ENCODE measurements at regions not wholly inside any gene's neighbourhood (a gene's known extent, or its start where the extent isn't known, plus 50 kb on each side); places are given as distances from the start of the nearest gene placed in this dataset.

DNA sequence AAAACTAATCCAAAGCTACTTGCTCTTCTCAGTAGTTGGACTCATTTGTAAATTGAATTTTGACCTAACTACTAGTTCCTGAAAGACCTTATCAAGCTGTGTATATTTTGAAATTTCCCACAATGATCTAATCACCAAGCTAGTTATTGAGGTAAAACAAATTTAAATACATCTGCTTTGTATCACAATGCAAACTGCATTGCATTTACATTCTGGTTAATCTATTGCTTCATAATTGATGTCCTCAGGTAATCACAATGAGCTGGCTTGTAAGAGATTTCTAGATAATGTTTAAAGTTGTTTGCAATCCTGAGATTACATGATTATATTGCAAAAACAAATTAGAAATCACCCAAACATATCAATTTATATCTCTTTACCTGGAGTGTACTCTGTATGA, 848.8 kb downstream of the HACE1 start:
- TF ChIP-seq, protein P1, sequence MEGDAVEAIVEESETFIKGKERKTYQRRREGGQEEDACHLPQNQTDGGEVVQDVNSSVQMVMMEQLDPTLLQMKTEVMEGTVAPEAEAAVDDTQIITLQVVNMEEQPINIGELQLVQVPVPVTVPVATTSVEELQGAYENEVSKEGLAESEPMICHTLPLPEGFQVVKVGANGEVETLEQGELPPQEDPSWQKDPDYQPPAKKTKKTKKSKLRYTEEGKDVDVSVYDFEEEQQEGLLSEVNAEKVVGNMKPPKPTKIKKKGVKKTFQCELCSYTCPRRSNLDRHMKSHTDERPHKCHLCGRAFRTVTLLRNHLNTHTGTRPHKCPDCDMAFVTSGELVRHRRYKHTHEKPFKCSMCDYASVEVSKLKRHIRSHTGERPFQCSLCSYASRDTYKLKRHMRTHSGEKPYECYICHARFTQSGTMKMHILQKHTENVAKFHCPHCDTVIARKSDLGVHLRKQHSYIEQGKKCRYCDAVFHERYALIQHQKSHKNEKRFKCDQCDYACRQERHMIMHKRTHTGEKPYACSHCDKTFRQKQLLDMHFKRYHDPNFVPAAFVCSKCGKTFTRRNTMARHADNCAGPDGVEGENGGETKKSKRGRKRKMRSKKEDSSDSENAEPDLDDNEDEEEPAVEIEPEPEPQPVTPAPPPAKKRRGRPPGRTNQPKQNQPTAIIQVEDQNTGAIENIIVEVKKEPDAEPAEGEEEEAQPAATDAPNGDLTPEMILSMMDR (IDR thresholded peaks at IDR 0.05; ENCODE audit: insufficient read depth, low read length, poor library complexity, severe bottlenecking), result no peak
- no peak for TF ChIP-seq EZH2phosphoT487 (conservative IDR thresholded peaks at IDR 0.05; ENCODE audit: low read length)
- H3K27me3 ChIP-seq (ENCODE audit: low read length), result no peaks in the 10 kb centered on the region
- no peak overlapping the region for H3K9ac ChIP-seq (ENCODE audit: low read length)
- no peaks in the 10 kb centered on the region for H4K20me1 ChIP-seq (ENCODE audit: low read depth, low read length)
- H3K27ac ChIP-seq (ENCODE audit: low read depth, low read length), result no peak overlapping the region
- H3K36me3 ChIP-seq (ENCODE audit: low read length), result no peaks in the 10 kb centered on the region
- no peak overlapping the region for H2AFZ ChIP-seq (ENCODE audit: low read depth, low read length, severe bottlenecking)
- H3F3A ChIP-seq (ENCODE audit: insufficient read depth), result no peaks in the 10 kb centered on the region
- H3K4me2 ChIP-seq (ENCODE audit: low read depth, low read length, poor library complexity, severe bottlenecking), result no peak overlapping the region
- no peak overlapping the region for H3K4me3 ChIP-seq (ENCODE audit: insufficient read depth, low read length, poor library complexity, severe bottlenecking)
- H3K9me2 ChIP-seq (replicated peaks; ENCODE audit: insufficient read depth, low read length), result no peaks in the 10 kb centered on the region
- H3K79me2 ChIP-seq (ENCODE audit: insufficient read depth, low read length), result no peaks in the 10 kb centered on the region
- H3K9me3 ChIP-seq (ENCODE audit: insufficient read depth, low read length), result no peaks in the 10 kb centered on the region

DNA sequence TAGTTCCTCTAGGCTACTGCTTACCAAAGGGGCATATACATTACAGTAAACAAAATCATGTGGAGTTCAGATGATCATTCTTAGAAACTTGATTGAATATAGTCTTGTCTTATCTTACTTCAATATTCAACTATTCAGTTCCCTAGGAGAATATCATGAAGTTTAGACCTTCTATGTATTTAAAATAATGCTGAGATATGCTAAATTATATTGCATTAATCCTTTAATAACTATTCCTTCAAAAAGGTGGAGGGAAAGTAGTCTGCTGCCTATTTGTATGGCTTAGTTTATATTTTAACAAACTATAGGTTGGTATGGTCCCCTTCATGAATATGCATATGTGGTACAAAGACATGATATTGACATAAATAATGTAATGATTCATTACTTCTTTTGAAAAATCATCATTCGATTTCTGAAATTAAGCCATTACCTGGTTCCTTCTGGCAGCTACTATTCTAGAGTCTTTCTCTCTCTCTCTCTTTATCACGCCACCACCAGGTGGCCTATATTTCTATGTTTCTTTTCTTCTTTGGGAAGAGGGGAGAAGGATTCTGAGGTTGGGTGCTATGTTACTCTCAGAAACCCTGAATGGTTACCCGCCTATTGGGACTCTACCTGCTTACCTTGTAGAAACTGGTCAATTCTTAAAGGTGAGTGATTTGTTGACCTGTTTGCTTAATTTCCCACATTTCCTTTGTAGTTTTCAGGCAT, 855.8 kb downstream of the HACE1 start:
- no peak overlapping the region for H3K27ac ChIP-seq (ENCODE audit: low read depth, low read length)
- no peaks in the 10 kb centered on the region for H3K36me3 ChIP-seq (ENCODE audit: low read length)
- no peaks in the 10 kb centered on the region for H3K79me2 ChIP-seq (ENCODE audit: insufficient read depth, low read length)
- TF ChIP-seq, protein P1 (IDR thresholded peaks at IDR 0.05; ENCODE audit: insufficient read depth, low read length, poor library complexity, severe bottlenecking), result no peak
- no peak for TF ChIP-seq EZH2phosphoT487 (conservative IDR thresholded peaks at IDR 0.05; ENCODE audit: low read length)
- H3K9me3 ChIP-seq (ENCODE audit: insufficient read depth, low read length), result no peaks in the 10 kb centered on the region
- H2AFZ ChIP-seq (ENCODE audit: low read depth, low read length, severe bottlenecking), result no peak overlapping the region
- H3K4me3 ChIP-seq (ENCODE audit: insufficient read depth, low read length, poor library complexity, severe bottlenecking), result no peak overlapping the region
- no peak overlapping the region for H3K4me2 ChIP-seq (ENCODE audit: low read depth, low read length, poor library complexity, severe bottlenecking)
- no peak overlapping the region for H3K9ac ChIP-seq (ENCODE audit: low read length)
- H3K9me2 ChIP-seq (replicated peaks; ENCODE audit: insufficient read depth, low read length), result no peaks in the 10 kb centered on the region
- no peaks in the 10 kb centered on the region for H3K27me3 ChIP-seq (ENCODE audit: low read length)
- H3F3A ChIP-seq (ENCODE audit: insufficient read depth), result no peaks in the 10 kb centered on the region
- H4K20me1 ChIP-seq (ENCODE audit: low read depth, low read length), result no peaks in the 10 kb centered on the region

DNA sequence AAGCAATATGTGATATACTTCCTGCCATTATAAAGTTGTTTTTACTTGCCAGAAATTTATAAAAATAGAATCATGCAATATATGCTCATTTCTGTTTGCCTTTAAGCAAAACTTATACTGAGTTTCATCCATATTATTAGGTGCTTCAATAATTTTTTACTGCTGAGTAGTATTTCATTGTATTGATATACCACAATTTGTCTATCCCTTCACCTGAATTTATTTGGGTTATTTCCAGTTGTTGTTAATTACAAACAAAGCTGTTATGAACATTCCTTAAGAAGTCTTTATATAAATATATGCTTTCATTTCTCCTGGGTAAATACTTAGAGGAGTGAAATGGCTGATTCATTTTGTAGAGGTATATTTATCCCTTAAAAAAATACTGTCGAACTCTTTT, 864.1 kb downstream of the HACE1 start:
- no peak for TF ChIP-seq EZH2phosphoT487 (conservative IDR thresholded peaks at IDR 0.05; ENCODE audit: low read length)
- TF ChIP-seq, protein P1 (IDR thresholded peaks at IDR 0.05; ENCODE audit: insufficient read depth, low read length, poor library complexity, severe bottlenecking), result no peak
- H3K4me2 ChIP-seq (ENCODE audit: low read depth, low read length, poor library complexity, severe bottlenecking), result no peak overlapping the region
- no peaks in the 10 kb centered on the region for H3K36me3 ChIP-seq (ENCODE audit: low read length)
- H4K20me1 ChIP-seq (ENCODE audit: low read depth, low read length), result no peaks in the 10 kb centered on the region
- no peaks in the 10 kb centered on the region for H3K79me2 ChIP-seq (ENCODE audit: insufficient read depth, low read length)
- no peak overlapping the region for H3K27ac ChIP-seq (ENCODE audit: low read depth, low read length)
- H3K9me3 ChIP-seq (ENCODE audit: insufficient read depth, low read length), result no peaks in the 10 kb centered on the region
- H3K27me3 ChIP-seq (ENCODE audit: low read length), result no peaks in the 10 kb centered on the region
- no peak overlapping the region for H2AFZ ChIP-seq (ENCODE audit: low read depth, low read length, severe bottlenecking)
- H3K9ac ChIP-seq (ENCODE audit: low read length), result no peak overlapping the region
- no peaks in the 10 kb centered on the region for H3K9me2 ChIP-seq (replicated peaks; ENCODE audit: insufficient read depth, low read length)
- H3F3A ChIP-seq (ENCODE audit: insufficient read depth), result no peaks in the 10 kb centered on the region
- H3K4me3 ChIP-seq (ENCODE audit: insufficient read depth, low read length, poor library complexity, severe bottlenecking), result no peak overlapping the region
